ENCODE measurements at regions not wholly inside any gene's neighbourhood (a gene's known extent, or its start where the extent isn't known, plus 50 kb on each side); places are given as distances from the start of the nearest gene placed in this dataset.

DNA sequence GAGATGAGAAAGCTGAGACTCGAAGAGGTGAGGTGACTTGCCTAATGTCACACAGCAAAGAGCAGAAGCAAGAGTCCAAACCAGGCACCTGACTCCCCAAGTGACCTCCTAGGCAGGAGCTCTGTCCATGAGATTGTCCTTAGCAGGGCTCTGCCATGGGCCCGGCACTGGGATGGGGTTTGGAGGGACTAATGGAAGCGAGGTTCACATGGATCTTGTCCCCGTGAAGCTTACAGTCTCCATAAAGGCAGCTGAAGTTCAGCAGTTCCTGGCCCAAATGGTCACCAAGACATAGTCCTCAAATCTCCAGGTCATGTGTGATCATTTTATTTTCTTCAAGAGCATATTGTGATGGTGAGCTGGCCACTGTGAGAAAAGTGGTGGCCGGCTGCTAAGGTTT lies 57.0 kb upstream of the AFF3 start:
- H3K9me3 ChIP-seq (ENCODE audit: severe bottlenecking) = no peaks in the 10 kb centered on the region
- no peak for ATAC-seq (ENCODE audit: low read depth)

DNA sequence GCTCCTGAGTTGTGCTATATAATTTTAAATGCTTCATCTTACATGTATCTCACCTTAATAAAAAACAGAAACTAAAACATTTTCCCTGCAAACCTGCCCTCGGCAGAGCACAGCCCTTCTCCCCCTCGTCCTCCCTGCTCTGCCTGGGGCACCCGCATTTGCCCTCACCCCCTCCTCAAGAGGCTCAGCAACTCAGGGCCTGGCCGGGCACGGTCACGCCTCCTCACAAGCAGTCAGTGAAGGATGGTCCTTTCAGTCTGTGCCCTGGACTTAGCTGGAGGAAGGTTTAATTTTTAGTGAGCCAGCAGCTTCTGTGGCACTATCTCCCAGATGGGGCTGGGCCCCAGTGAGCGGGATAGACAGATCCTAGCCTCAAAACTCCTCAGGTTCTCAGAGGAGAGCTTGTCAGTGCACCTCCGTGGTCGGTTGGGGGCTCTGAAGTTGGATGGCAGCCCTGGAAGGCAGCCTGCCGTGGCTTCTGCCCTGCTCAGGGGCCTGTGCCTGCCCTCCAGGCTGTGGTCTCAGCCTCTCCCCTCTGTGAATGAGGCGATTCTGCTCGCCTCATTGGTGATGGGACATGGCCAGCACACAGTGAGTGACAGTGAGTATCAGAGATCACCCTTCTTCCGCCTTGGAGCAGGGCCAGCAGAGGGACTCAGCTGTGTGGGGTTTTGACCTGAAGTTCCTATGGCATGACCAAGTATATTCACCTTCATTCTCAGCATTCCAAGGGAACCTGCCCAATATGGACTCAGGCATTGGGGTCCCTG lies 56.3 kb upstream of the AFF3 start:
- Histone ChIP-seq H3K36me3 (ENCODE audit: low read depth) (no peaks in the 10 kb centered on the region), H3K4me1 (ENCODE audit: insufficient read depth, poor library complexity, severe bottlenecking) (peaks cover 7% of the 10 kb centered on the region), H3K9me3 (ENCODE audit: severe bottlenecking) (no peaks in the 10 kb centered on the region), H3K27ac (ENCODE audit: poor library complexity, severe bottlenecking) (no peak overlapping the region), H3K4me3 (ENCODE audit: severe bottlenecking) (no peak overlapping the region), H3K27me3 (ENCODE audit: insufficient read depth, poor library complexity, severe bottlenecking) (no peaks in the 10 kb centered on the region)
- TF ChIP-seq, protein P1, sequence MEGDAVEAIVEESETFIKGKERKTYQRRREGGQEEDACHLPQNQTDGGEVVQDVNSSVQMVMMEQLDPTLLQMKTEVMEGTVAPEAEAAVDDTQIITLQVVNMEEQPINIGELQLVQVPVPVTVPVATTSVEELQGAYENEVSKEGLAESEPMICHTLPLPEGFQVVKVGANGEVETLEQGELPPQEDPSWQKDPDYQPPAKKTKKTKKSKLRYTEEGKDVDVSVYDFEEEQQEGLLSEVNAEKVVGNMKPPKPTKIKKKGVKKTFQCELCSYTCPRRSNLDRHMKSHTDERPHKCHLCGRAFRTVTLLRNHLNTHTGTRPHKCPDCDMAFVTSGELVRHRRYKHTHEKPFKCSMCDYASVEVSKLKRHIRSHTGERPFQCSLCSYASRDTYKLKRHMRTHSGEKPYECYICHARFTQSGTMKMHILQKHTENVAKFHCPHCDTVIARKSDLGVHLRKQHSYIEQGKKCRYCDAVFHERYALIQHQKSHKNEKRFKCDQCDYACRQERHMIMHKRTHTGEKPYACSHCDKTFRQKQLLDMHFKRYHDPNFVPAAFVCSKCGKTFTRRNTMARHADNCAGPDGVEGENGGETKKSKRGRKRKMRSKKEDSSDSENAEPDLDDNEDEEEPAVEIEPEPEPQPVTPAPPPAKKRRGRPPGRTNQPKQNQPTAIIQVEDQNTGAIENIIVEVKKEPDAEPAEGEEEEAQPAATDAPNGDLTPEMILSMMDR (IDR thresholded peaks at IDR 0.05; ENCODE audit: poor library complexity, severe bottlenecking) = no peak
- ATAC-seq (ENCODE audit: low read depth) (peak; percentile 41; the same call in 2 of the 3 replicates), DNase-seq (ENCODE audit: low spot score) (no peak)

More for the DNA sequence above, 57.0 kb upstream of the AFF3 start:
- no peaks in the 10 kb centered on the region for H3K27me3 ChIP-seq (ENCODE audit: insufficient read depth, poor library complexity, severe bottlenecking)
- no peak overlapping the region for H3K4me3 ChIP-seq (ENCODE audit: severe bottlenecking)
- H3K4me1 ChIP-seq (ENCODE audit: insufficient read depth, poor library complexity, severe bottlenecking) = peaks cover 7% of the 10 kb centered on the region
- no peaks in the 10 kb centered on the region for H3K36me3 ChIP-seq (ENCODE audit: low read depth)
- H3K27ac ChIP-seq (ENCODE audit: poor library complexity, severe bottlenecking) = no peak overlapping the region
- DNase-seq (ENCODE audit: low spot score) = no peak
- TF ChIP-seq, protein P1 (IDR thresholded peaks at IDR 0.05; ENCODE audit: poor library complexity, severe bottlenecking) = no peak

GRCh38 chr2:100197631-100198153 lies 55.3 kb upstream of the AFF3 start:
- Histone ChIP-seq H3K9me3 (ENCODE audit: severe bottlenecking) (no peaks in the 10 kb centered on the region), H3K27me3 (ENCODE audit: insufficient read depth, poor library complexity, severe bottlenecking) (no peaks in the 10 kb centered on the region), H3K27ac (ENCODE audit: poor library complexity, severe bottlenecking) (no peak overlapping the region), H3K4me1 (ENCODE audit: insufficient read depth, poor library complexity, severe bottlenecking) (peaks cover 7% of the 10 kb centered on the region), H3K36me3 (ENCODE audit: low read depth) (no peaks in the 10 kb centered on the region), H3K4me3 (ENCODE audit: severe bottlenecking) (no peak overlapping the region)
- DNase-seq (ENCODE audit: low spot score) (no peak), ATAC-seq (ENCODE audit: low read depth) (no peak)
- TF ChIP-seq, protein P1 (IDR thresholded peaks at IDR 0.05; ENCODE audit: poor library complexity, severe bottlenecking) = no peak

DNA sequence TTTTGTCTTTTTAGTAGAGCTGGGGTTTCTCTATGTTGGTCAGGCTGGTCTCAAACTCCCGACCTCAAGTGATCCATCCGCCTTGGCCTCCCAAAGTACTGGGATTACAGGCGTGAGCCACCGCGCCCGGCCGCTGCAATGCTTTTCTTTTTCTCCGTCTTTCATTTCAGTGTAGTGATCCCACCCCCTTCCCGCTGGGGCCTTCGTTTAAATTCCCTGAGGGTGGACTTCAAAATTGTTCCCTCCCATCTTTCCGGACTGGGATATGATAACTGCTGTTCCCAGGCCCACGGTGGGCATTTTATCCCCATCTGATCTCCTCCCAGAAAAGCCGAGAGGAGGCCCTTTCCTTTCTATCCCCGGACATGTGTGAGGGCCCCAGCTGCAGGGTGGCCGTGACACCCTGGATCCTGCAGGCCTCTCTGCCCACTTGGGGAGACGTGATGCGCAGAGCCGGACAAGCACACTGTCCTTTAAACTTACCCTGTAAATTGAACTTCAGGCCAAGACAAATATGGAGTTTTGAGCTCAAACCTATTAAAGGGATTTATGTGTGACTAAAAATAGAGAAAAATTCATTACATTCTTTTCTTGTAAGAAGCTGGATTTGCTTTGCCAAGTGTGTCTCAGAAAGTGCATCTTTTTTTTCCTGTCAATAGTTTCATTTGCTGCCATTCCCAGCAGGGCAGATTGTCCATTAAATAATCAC lies 54.5 kb upstream of the AFF3 start:
- Histone ChIP-seq H3K4me1 (ENCODE audit: insufficient read depth, poor library complexity, severe bottlenecking) (peaks cover 7% of the 10 kb centered on the region), H3K36me3 (ENCODE audit: low read depth) (no peaks in the 10 kb centered on the region), H3K9me3 (ENCODE audit: severe bottlenecking) (no peaks in the 10 kb centered on the region), H3K4me3 (ENCODE audit: severe bottlenecking) (no peak overlapping the region), H3K27me3 (ENCODE audit: insufficient read depth, poor library complexity, severe bottlenecking) (no peaks in the 10 kb centered on the region), H3K27ac (ENCODE audit: poor library complexity, severe bottlenecking) (no peak overlapping the region)
- DNase-seq (ENCODE audit: low spot score) (no peak), ATAC-seq (ENCODE audit: low read depth) (no peak)
- TF ChIP-seq, protein P1 (IDR thresholded peaks at IDR 0.05; ENCODE audit: poor library complexity, severe bottlenecking) = no peak

All from RWPE2 (cell line).